ENCODE measurements at regions not wholly inside any gene's neighbourhood (a gene's known extent, or its start where the extent isn't known, plus 50 kb on each side); places are given as distances from the start of the nearest gene placed in this dataset.

GRCh38 chr12:89781156-89781555, 72.5 kb upstream of the ATP2B1 start:
- no peak overlapping the region for H3K4me2 ChIP-seq (ENCODE audit: low read depth, low read length)
- H4K20me1 ChIP-seq (ENCODE audit: insufficient read depth, low read length), result no peaks in the 10 kb centered on the region
- DNase-seq, result no peak
- no peak overlapping the region for H3K27ac ChIP-seq (ENCODE audit: low read length)
- no peak overlapping the region for H3K9ac ChIP-seq (ENCODE audit: low read length)
- H3K27me3 ChIP-seq (replicated peaks; ENCODE audit: insufficient read depth, low read length), result no peaks in the 10 kb centered on the region
- no peak overlapping the region for H3K4me3 ChIP-seq (ENCODE audit: low read length)
- no peak overlapping the region for H2AFZ ChIP-seq (ENCODE audit: low read length)
- no peaks in the 10 kb centered on the region for H3K9me2 ChIP-seq (replicated peaks; ENCODE audit: insufficient read depth, low read length)
- no peaks in the 10 kb centered on the region for H3K79me2 ChIP-seq (ENCODE audit: low read length)
- H3F3A ChIP-seq (ENCODE audit: insufficient read depth, low read length), result no peaks in the 10 kb centered on the region
- no peaks in the 10 kb centered on the region for H3K9me3 ChIP-seq (replicated peaks; ENCODE audit: insufficient read depth, low read length)
- H3K36me3 ChIP-seq (replicated peaks; ENCODE audit: insufficient read depth, low read length), result no peaks in the 10 kb centered on the region
- H3K4me1 ChIP-seq (ENCODE audit: low read length), result no peaks in the 10 kb centered on the region
- TF ChIP-seq EZH2 (optimal IDR thresholded peaks at IDR 0.05; ENCODE audit: low read depth, low read length) (no peak), CTCF (IDR thresholded peaks at IDR 0.05; ENCODE audit: low read length) (no peak), EZH2phosphoT487 (IDR thresholded peaks at IDR 0.05; ENCODE audit: low read length) (no peak)

- Histone ChIP-seq H3K36me3 (replicated peaks; ENCODE audit: insufficient read depth, low read length) (no peaks in the 10 kb centered on the region), H3K9ac (ENCODE audit: low read length) (no peak overlapping the region), H2AFZ (ENCODE audit: low read length) (no peak overlapping the region), H3K9me2 (replicated peaks; ENCODE audit: insufficient read depth, low read length) (no peaks in the 10 kb centered on the region), H3K9me3 (replicated peaks; ENCODE audit: insufficient read depth, low read length) (no peaks in the 10 kb centered on the region), H3K79me2 (ENCODE audit: low read length) (no peaks in the 10 kb centered on the region), H3K4me1 (ENCODE audit: low read length) (no peaks in the 10 kb centered on the region), H3F3A (ENCODE audit: insufficient read depth, low read length) (no peaks in the 10 kb centered on the region), H3K4me3 (ENCODE audit: low read length) (no peak overlapping the region), H3K4me2 (ENCODE audit: low read depth, low read length) (no peak overlapping the region), H4K20me1 (ENCODE audit: insufficient read depth, low read length) (no peaks in the 10 kb centered on the region), H3K27ac (ENCODE audit: low read length) (no peak overlapping the region), H3K27me3 (replicated peaks; ENCODE audit: insufficient read depth, low read length) (no peaks in the 10 kb centered on the region)
- TF ChIP-seq CTCF (IDR thresholded peaks at IDR 0.05; ENCODE audit: low read length) (no peak), EZH2 (optimal IDR thresholded peaks at IDR 0.05; ENCODE audit: low read depth, low read length) (no peak), EZH2phosphoT487 (IDR thresholded peaks at IDR 0.05; ENCODE audit: low read length) (no peak)
- no peak for DNase-seq
Observed at GRCh38 chr12:89779090-89779489, 70.5 kb upstream of the ATP2B1 start.

- no peaks in the 10 kb centered on the region for H3F3A ChIP-seq (ENCODE audit: insufficient read depth, low read length)
- no peaks in the 10 kb centered on the region for H3K79me2 ChIP-seq (ENCODE audit: low read length)
- no peak overlapping the region for H3K27ac ChIP-seq (ENCODE audit: low read length)
- H2AFZ ChIP-seq (ENCODE audit: low read length), result no peak overlapping the region
- no peak overlapping the region for H3K4me3 ChIP-seq (ENCODE audit: low read length)
- no peaks in the 10 kb centered on the region for H3K9me2 ChIP-seq (replicated peaks; ENCODE audit: insufficient read depth, low read length)
- H3K27me3 ChIP-seq (replicated peaks; ENCODE audit: insufficient read depth, low read length), result no peaks in the 10 kb centered on the region
- DNase-seq, result no peak
- TF ChIP-seq EZH2phosphoT487 (IDR thresholded peaks at IDR 0.05; ENCODE audit: low read length) (no peak), EZH2 (optimal IDR thresholded peaks at IDR 0.05; ENCODE audit: low read depth, low read length) (no peak), CTCF (IDR thresholded peaks at IDR 0.05; ENCODE audit: low read length) (no peak)
- H3K4me2 ChIP-seq (ENCODE audit: low read depth, low read length), result no peak overlapping the region
- H3K36me3 ChIP-seq (replicated peaks; ENCODE audit: insufficient read depth, low read length), result no peaks in the 10 kb centered on the region
- no peak overlapping the region for H3K9ac ChIP-seq (ENCODE audit: low read length)
- no peaks in the 10 kb centered on the region for H3K9me3 ChIP-seq (replicated peaks; ENCODE audit: insufficient read depth, low read length)
- H4K20me1 ChIP-seq (ENCODE audit: insufficient read depth, low read length), result no peaks in the 10 kb centered on the region
- H3K4me1 ChIP-seq (ENCODE audit: low read length), result no peaks in the 10 kb centered on the region
Observed at GRCh38 chr12:89777733-89778379, 69.2 kb upstream of the ATP2B1 start.
